Stomach (tissue), 8 donors: ENCODE measurements at regions not wholly inside any gene's neighbourhood (a gene's known extent, or its start where the extent isn't known, plus 50 kb on each side); places are given as distances from the start of the nearest gene placed in this dataset.

Experiments
- DNase-seq, 2 donors: peaks; one replicate each; pipeline versions ENCODE4 v3.0.0 to v3.0.0-alpha.2; 2013 to 2019
- H3K27ac ChIP-seq, 5 donors: fragments of 200-600 bp in 4 of 5; sonication (generic) in 4 of 5; one replicate each; pipeline ENCODE4 v1.5.1; 2013 to 2019; ENCODE audit warnings: mild to moderate bottlenecking in 1 of 5, moderate library complexity in 1 of 5
- H3K27me3 ChIP-seq, 3 donors: fragments of 200-600 bp; sonication (generic); one replicate each; pipeline ENCODE4 v1.5.1; 2017 to 2019; ENCODE audit warnings: mixed run types in 1 of 3
- H3K36me3 ChIP-seq, 4 donors: fragments of 200-600 bp; sonication (generic); 1 replicate in 3 of 4; 2 replicates in 1 of 4; pipeline ENCODE4 v1.5.1; 2016 to 2019
- H3K4me1 ChIP-seq, 4 donors: fragments of 200-600 bp; sonication (generic); one replicate each; pipeline ENCODE4 v1.5.1; 2016 to 2019
- H3K4me3 ChIP-seq, 4 donors: fragments of 200-600 bp; sonication (generic) in 3 of 4; one replicate each; pipeline ENCODE4 v1.5.1; 2016 to 2019; ENCODE audit warnings: mild to moderate bottlenecking in 1 of 4
- H3K9me3 ChIP-seq, 4 donors: fragments of 200-600 bp; sonication (generic); one replicate each; pipeline ENCODE4 v1.5.1; 2016 to 2019
- EP300 ChIP-seq: sonication (generic); formaldehyde crosslinking; IDR thresholded peaks from one replicate; pipeline ENCODE4 v1.6.1; 2017; ENCODE audit warnings: antibody characterized with exemption
- POLR2A ChIP-seq, 4 donors: fragments of 450-650 bp; IDR thresholded peaks; one replicate each; pipeline ENCODE4 v1.6.1; 2016; ENCODE audit warnings: antibody characterized with exemption in 4 of 4, control low read depth in 2 of 4, mild to moderate bottlenecking in 1 of 4, moderate library complexity in 1 of 4
- POLR2AphosphoS5 ChIP-seq, 3 donors: sonication (generic); formaldehyde crosslinking; IDR thresholded peaks; one replicate each; pipeline ENCODE4 v1.6.1; 2016; ENCODE audit warnings: antibody characterized with exemption in 3 of 3
- WGBS, 5 donors: extraction: QIAGEN DNeasy Blood & Tissue Kit in 3 of 5; methylation state at CpG; one replicate each; pipeline versions ENCODE4 v1.1.5 to v1.1.7; 2013 to 2018; 5-methylcytosine and 5-hydroxymethylcytosine counted together
- intact Hi-C: fragments of 100-400 bp; cut with DNase I; formaldehyde crosslinking; loops from one replicate; pipeline ENCODE4 v1.15.1; 2023; ENCODE audit warnings: low total_unique reads
- TF ChIP-seq, protein P1 (sequence below), 7 experiments: fragments of 450-650 bp in 4 of 7; fragments of 200-600 bp in 3 of 7; sonication (generic) in 3 of 7; IDR thresholded peaks; one replicate each; pipeline ENCODE4 v1.5.1; 2016 to 2019; ENCODE audit warnings: antibody characterized with exemption in 7 of 7, control low read depth in 2 of 7, mild to moderate bottlenecking in 1 of 7
- donor health status: healthy with polysubstance abuse.
- donor health status: Bipolar disorder and iron deficiency.
- donor health status: healthy.

DNA sequence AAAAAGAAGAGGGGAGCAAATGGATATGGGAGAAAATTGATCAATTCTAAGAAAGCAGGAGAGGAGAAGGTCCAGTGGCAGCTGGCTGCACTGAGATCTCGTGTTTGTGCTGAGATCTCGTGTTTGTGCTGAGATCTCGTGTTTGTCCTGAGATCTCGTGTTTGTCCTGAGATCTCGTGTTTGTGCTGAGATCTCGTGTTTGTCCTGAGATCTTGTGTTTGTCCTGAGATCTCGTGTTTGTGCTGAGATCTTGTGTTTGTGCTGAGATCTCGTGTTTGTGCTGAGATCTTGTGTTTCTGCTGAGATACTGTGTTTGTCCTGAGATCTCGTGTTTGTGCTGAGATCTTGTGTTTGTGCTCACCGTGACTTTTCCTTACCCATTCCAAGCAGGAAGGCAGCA is 254.4 kb downstream of the BCL2 start:
- H3K27ac ChIP-seq, result no peak overlapping the region
- no peak for DNase-seq
- peaks cover 0 to 4% (median 4%) of the 10 kb centered on the region in 3 donors for H3K27me3 ChIP-seq
- no peak overlapping the region for H3K4me3 ChIP-seq
- intact Hi-C loops, result no loop called here
- no peaks in the 10 kb centered on the region for H3K36me3 ChIP-seq
- 54 to 82% (median 62%) methylated on average over 10 of the region's 10 CpGs for WGBS, 5 donors
- TF ChIP-seq, protein P1, sequence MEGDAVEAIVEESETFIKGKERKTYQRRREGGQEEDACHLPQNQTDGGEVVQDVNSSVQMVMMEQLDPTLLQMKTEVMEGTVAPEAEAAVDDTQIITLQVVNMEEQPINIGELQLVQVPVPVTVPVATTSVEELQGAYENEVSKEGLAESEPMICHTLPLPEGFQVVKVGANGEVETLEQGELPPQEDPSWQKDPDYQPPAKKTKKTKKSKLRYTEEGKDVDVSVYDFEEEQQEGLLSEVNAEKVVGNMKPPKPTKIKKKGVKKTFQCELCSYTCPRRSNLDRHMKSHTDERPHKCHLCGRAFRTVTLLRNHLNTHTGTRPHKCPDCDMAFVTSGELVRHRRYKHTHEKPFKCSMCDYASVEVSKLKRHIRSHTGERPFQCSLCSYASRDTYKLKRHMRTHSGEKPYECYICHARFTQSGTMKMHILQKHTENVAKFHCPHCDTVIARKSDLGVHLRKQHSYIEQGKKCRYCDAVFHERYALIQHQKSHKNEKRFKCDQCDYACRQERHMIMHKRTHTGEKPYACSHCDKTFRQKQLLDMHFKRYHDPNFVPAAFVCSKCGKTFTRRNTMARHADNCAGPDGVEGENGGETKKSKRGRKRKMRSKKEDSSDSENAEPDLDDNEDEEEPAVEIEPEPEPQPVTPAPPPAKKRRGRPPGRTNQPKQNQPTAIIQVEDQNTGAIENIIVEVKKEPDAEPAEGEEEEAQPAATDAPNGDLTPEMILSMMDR (IDR thresholded peaks at IDR 0.05), result no peak
- H3K9me3 ChIP-seq, result no peaks in the 10 kb centered on the region
- H3K4me1 ChIP-seq, result no peaks in the 10 kb centered on the region

DNA sequence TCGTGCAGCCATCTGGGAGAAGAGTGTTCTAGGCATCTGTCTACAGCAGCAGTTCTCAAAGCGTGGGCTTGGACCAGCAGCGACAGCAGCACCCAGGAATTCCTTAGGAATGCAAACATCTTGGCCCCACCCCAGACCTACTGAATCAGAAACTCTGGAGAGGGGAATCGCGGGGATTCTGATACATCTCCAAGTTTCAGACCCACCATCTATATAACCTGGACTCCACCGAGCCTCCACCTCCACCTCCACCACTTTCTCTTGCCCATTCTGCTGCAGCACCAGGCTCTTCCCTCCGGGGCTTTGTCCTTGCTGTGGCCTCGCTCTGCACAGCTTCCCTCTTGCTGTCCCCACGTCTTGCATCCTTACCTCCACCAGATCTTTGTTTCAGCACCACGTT is 256.4 kb downstream of the BCL2 start:
- 62 to 72% (median 71%) methylated on average over 10 of the region's 10 CpGs for WGBS, 5 donors
- TF ChIP-seq POLR2AphosphoS5 (IDR thresholded peaks at IDR 0.05) (no peak), POLR2A (IDR thresholded peaks at IDR 0.05) (no peak), EP300 (no peak)
- TF ChIP-seq, protein P1 (IDR thresholded peaks at IDR 0.05), result no peak
- intact Hi-C loops, result no loop called here

DNA sequence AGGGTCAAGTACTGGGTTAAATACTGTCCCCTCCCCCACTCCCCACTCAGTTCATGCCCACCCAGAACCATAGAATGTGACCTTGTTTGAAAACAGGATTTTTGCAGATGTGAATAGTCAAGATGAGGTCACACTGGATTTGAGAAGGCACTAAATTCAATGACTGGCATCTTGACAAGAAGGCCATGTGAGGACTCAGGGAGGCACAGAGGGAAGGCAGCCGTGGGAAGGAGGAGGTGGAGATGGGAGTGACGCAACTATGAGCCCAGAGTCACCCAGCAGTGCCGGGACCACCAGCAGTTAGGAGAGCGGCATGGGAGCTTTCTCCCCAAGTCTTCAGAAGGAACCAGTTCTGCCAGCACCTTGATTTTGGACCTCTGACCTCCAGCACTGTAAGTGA is 257.3 kb downstream of the BCL2 start:
- Histone ChIP-seq H3K27ac (no peak overlapping the region), H3K27me3 (peaks cover 0 to 4% (median 4%) of the 10 kb centered on the region in 3 donors), H3K4me1 (no peaks in the 10 kb centered on the region), H3K36me3 (no peaks in the 10 kb centered on the region), H3K9me3 (no peaks in the 10 kb centered on the region), H3K4me3 (no peak overlapping the region)
- 80 to 90% (median 84%) methylated on average over 4 of the region's 4 CpGs for WGBS, 5 donors
- DNase-seq, result no peak
- intact Hi-C loops, result no loop called here
- no peak for TF ChIP-seq POLR2A (IDR thresholded peaks at IDR 0.05)
- TF ChIP-seq, protein P1 (IDR thresholded peaks at IDR 0.05), result no peak
- no peak for TF ChIP-seq EP300
- TF ChIP-seq POLR2AphosphoS5 (IDR thresholded peaks at IDR 0.05), result no peak

More for the DNA sequence above, 256.4 kb downstream of the BCL2 start:
- peaks cover 0 to 4% (median 4%) of the 10 kb centered on the region in 3 donors for H3K27me3 ChIP-seq
- no peak overlapping the region for H3K27ac ChIP-seq
- no peak for DNase-seq
- no peaks in the 10 kb centered on the region for H3K36me3 ChIP-seq
- no peaks in the 10 kb centered on the region for H3K4me1 ChIP-seq
- H3K9me3 ChIP-seq, result no peaks in the 10 kb centered on the region
- no peak overlapping the region for H3K4me3 ChIP-seq

DNA sequence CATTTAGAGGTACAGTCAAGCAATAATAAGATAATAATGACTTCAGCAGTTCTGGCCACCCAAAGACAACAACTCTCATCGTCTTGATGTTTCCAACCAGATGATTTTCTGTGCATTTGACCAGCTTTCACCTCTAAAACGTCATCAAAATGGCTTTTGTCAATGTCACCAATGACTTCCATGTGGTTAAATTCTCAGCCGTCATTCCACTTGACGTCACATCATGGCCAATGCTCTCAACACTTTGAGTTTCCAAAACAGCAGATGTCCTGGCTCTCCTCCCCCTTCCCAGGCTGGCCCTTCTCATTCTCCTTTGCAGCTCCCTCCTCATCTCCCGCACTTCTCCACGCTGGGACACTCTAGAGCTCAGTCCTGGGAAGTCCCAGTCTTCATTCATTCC is 258.3 kb downstream of the BCL2 start:
- 83 to 88% (median 86%) methylated on average over 6 of the region's 6 CpGs for WGBS, 5 donors
- peaks cover 0 to 4% (median 4%) of the 10 kb centered on the region in 3 donors for H3K27me3 ChIP-seq
- no peaks in the 10 kb centered on the region for H3K9me3 ChIP-seq
- H3K27ac ChIP-seq, result no peak overlapping the region
- no peak overlapping the region for H3K4me3 ChIP-seq
- intact Hi-C loops, result no loop called here
- no peaks in the 10 kb centered on the region for H3K4me1 ChIP-seq
- peak in 1 of 2 donors; percentile 52 for DNase-seq
- H3K36me3 ChIP-seq, result no peaks in the 10 kb centered on the region
- TF ChIP-seq POLR2A (IDR thresholded peaks at IDR 0.05), result no peak
- no peak for TF ChIP-seq EP300
- TF ChIP-seq, protein P1 (IDR thresholded peaks at IDR 0.05), result no peak
- TF ChIP-seq POLR2AphosphoS5 (IDR thresholded peaks at IDR 0.05), result no peak
